OCI-LY7 (cell line): ENCODE measurements at regions not wholly inside any gene's neighbourhood (a gene's known extent, or its start where the extent isn't known, plus 50 kb on each side); places are given as distances from the start of the nearest gene placed in this dataset.

Experiments
- BruUV-seq: library from RNA; stranded (reverse); fragments of 400-500 nt; replicated peaks from 2 replicates; lab custom pipeline; 2021; lab: Mats Ljungman, UMichigan
- CTCF ChIA-PET: fragments of 300-600 bp; sonication (Branson Sonifier 250); formaldehyde crosslinking; loops from one replicate; lab custom pipeline; 2022; ENCODE audit warnings: antibody characterized with exemption; ENCODE audit not compliant: unreplicated experiment; lab: Charles Lee
- POLR2A ChIA-PET: fragments of 300-600 bp; sonication (Branson Sonifier 250); formaldehyde crosslinking; loops from one replicate; lab custom pipeline; 2022; ENCODE audit warnings: antibody characterized with exemption; lab: Charles Lee
- DNase-seq: peaks from one replicate; pipeline ENCODE4 v3.0.0-alpha.2; 2015; ENCODE audit warnings: low spot score
- H2AFZ ChIP-seq: fragments of 200-600 bp; sonication (generic), shearing (Covaris generic); 2 replicates; pipeline ENCODE4 v1.6.1; 2014; ENCODE audit warnings: mild to moderate bottlenecking, antibody characterized with exemption, low read length, moderate library complexity
- H3K27ac ChIP-seq: fragments of 200-600 bp; sonication (generic); 2 replicates; pipeline ENCODE4 v1.5.1; 2014; ENCODE audit warnings: mixed run types, low read depth, mild to moderate bottlenecking, moderate library complexity, low read length, inconsistent platforms; ENCODE audit not compliant: poor library complexity, severe bottlenecking
- H3K36me3 ChIP-seq: fragments of 200-600 bp; sonication (generic); 2 replicates; pipeline ENCODE4 v1.6.1; 2014; ENCODE audit warnings: mild to moderate bottlenecking, antibody characterized with exemption, low read length, moderate library complexity, mixed read lengths; ENCODE audit not compliant: insufficient read depth
- H3K4me1 ChIP-seq: fragments of 200-600 bp; sonication (generic); 2 replicates; pipeline ENCODE4 v1.5.1; 2014; ENCODE audit warnings: mild to moderate bottlenecking, low read length; ENCODE audit not compliant: insufficient read depth, poor library complexity, severe bottlenecking
- H3K4me2 ChIP-seq: fragments of 200-600 bp; sonication (generic); 2 replicates; pipeline ENCODE4 v1.6.1; 2014; ENCODE audit warnings: mild to moderate bottlenecking, low read length
- H3K4me3 ChIP-seq: fragments of 200-600 bp; sonication (generic); 2 replicates; pipeline ENCODE4 v1.5.1; 2014; ENCODE audit warnings: mild to moderate bottlenecking, low read depth, low read length; ENCODE audit not compliant: poor library complexity, severe bottlenecking
- H3K79me2 ChIP-seq: fragments of 200-600 bp; sonication (generic); 2 replicates; pipeline ENCODE4 v1.6.1; 2016; ENCODE audit warnings: low read depth, mild to moderate bottlenecking, low read length, moderate library complexity, mixed read lengths; ENCODE audit not compliant: insufficient read depth
- H3K9me2 ChIP-seq: fragments of 200-600 bp; sonication (generic); 2 replicates; pipeline ENCODE4 v1.6.1; 2016; ENCODE audit warnings: mild to moderate bottlenecking, low read length, mixed read lengths; ENCODE audit not compliant: insufficient read depth
- H3K9me3 ChIP-seq: fragments of 200-600 bp; sonication (generic); 2 replicates; pipeline ENCODE4 v1.6.1; 2014; ENCODE audit warnings: mild to moderate bottlenecking, mixed run types, low read length, mixed read lengths
- H4K20me1 ChIP-seq: fragments of 200-600 bp; sonication (generic); 2 replicates; pipeline ENCODE4 v1.6.1; 2014; ENCODE audit warnings: mild to moderate bottlenecking, antibody characterized with exemption, low read length, moderate library complexity, mixed read lengths; ENCODE audit not compliant: insufficient read depth
- EZH2phosphoT487 ChIP-seq: fragments of 200-600 bp; sonication (generic); IDR thresholded peaks from 2 replicates; pipeline ENCODE4 v1.6.1; 2018; ENCODE audit warnings: low read depth, borderline replicate concordance, mild to moderate bottlenecking, mixed run types, antibody characterized with exemption, low read length, moderate library complexity, mixed read lengths
- intact Hi-C: fragments of 100-400 bp; cut with micrococcal nuclease; formaldehyde crosslinking; loops from one replicate; pipeline ENCODE4 v1.10.0; 2022; ENCODE audit not compliant: unreplicated experiment
- TF ChIP-seq, protein P1 (sequence below): fragments of 200-600 bp; sonication (generic); conservative IDR thresholded peaks from 2 replicates; pipeline ENCODE4 v1.5.1; 2014; ENCODE audit warnings: mild to moderate bottlenecking, antibody characterized with exemption, low read length, moderate library complexity, mixed read lengths

DNA sequence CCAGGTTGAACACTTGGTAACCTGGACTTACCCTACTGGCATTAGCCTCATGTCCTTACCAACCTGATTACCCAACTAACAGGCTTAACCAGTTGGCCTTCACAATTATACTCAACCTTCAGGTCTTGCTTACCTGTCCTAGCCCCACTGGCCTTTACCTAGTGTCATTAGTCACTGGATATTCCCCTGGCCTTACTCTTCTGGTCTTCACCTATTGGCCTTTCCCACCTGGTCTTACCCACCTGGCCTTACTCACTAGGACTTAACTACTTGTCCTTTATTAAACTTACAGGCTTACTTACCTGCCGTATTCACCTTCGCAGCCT is 131.1 kb upstream of the ZSWIM2 start:
- no peak overlapping the region for H3K4me2 ChIP-seq
- no peaks in the 10 kb centered on the region for H3K9me2 ChIP-seq
- ChIA-PET CTCF (no interaction called here), POLR2A (no interaction called here)
- no peaks in the 10 kb centered on the region for H3K4me1 ChIP-seq
- H3K36me3 ChIP-seq: no peaks in the 10 kb centered on the region
- no TSS peak for BruUV-seq
- H3K27ac ChIP-seq: no peak overlapping the region
- no peaks in the 10 kb centered on the region for H4K20me1 ChIP-seq
- no peak overlapping the region for H3K4me3 ChIP-seq
- intact Hi-C loops: no loop called here
- TF ChIP-seq, protein P1, sequence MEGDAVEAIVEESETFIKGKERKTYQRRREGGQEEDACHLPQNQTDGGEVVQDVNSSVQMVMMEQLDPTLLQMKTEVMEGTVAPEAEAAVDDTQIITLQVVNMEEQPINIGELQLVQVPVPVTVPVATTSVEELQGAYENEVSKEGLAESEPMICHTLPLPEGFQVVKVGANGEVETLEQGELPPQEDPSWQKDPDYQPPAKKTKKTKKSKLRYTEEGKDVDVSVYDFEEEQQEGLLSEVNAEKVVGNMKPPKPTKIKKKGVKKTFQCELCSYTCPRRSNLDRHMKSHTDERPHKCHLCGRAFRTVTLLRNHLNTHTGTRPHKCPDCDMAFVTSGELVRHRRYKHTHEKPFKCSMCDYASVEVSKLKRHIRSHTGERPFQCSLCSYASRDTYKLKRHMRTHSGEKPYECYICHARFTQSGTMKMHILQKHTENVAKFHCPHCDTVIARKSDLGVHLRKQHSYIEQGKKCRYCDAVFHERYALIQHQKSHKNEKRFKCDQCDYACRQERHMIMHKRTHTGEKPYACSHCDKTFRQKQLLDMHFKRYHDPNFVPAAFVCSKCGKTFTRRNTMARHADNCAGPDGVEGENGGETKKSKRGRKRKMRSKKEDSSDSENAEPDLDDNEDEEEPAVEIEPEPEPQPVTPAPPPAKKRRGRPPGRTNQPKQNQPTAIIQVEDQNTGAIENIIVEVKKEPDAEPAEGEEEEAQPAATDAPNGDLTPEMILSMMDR: no peak
- TF ChIP-seq EZH2phosphoT487: no peak
- no peaks in the 10 kb centered on the region for H3K79me2 ChIP-seq
- no peak overlapping the region for H2AFZ ChIP-seq
- no peak for DNase-seq
- H3K9me3 ChIP-seq: no peaks in the 10 kb centered on the region

GRCh38 chr2:186979439-186980116 is 130.6 kb upstream of the ZSWIM2 start:
- no TSS peak for BruUV-seq
- Histone ChIP-seq H3K79me2 (no peaks in the 10 kb centered on the region), H3K9me2 (no peaks in the 10 kb centered on the region), H3K27ac (no peak overlapping the region), H3K4me2 (no peak overlapping the region), H2AFZ (no peak overlapping the region), H3K9me3 (no peaks in the 10 kb centered on the region), H3K36me3 (no peaks in the 10 kb centered on the region), H3K4me3 (no peak overlapping the region), H4K20me1 (no peaks in the 10 kb centered on the region), H3K4me1 (no peaks in the 10 kb centered on the region)
- POLR2A ChIA-PET: no interaction called here
- CTCF ChIA-PET: no interaction called here
- DNase-seq: no peak
- no peak for TF ChIP-seq EZH2phosphoT487
- TF ChIP-seq, protein P1: no peak
- intact Hi-C loops: no loop called here

DNA sequence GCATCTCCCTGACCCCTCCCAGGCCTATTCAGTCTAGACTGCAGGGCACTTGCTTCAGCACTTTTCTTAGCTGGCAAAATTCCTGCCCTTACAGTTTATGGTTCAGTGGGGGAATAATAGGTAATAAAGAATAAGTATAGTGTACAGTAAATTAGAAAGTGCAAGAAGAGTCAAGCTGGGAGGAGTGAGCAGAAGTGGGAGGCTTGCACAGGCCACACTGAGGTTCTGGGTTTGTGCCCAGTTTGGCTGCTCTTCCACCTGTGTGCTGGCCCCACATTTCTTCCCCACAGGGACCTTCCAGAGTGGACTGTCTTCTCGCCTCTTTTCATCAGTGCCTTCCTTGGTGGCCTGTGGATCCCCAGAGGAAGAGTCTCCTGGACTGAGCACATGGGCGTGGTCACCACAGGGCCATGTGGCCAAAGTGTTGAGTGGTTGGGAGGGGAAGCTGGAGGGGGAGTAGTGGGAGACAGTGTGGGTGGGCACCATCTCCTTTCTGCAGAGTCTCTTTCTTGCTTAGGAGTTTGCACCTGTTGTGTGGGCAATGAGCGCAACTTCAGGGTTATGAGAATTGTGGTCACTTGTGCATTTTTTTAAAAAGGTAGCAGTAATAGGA is 128.6 kb upstream of the ZSWIM2 start:
- no peaks in the 10 kb centered on the region for H4K20me1 ChIP-seq
- H3K9me2 ChIP-seq: no peaks in the 10 kb centered on the region
- no peaks in the 10 kb centered on the region for H3K4me1 ChIP-seq
- TF ChIP-seq EZH2phosphoT487: no peak
- TF ChIP-seq, protein P1: no peak
- H3K4me3 ChIP-seq: no peak overlapping the region
- H3K36me3 ChIP-seq: no peaks in the 10 kb centered on the region
- POLR2A ChIA-PET: no interaction called here
- H2AFZ ChIP-seq: no peak overlapping the region
- H3K79me2 ChIP-seq: no peaks in the 10 kb centered on the region
- no peaks in the 10 kb centered on the region for H3K9me3 ChIP-seq
- intact Hi-C loops: no loop called here
- DNase-seq: no peak
- CTCF ChIA-PET: no interaction called here
- no peak overlapping the region for H3K4me2 ChIP-seq
- BruUV-seq: no TSS peak
- H3K27ac ChIP-seq: no peak overlapping the region
